ENCODE measurements at regions not wholly inside any gene's neighbourhood (a gene's known extent, or its start where the extent isn't known, plus 50 kb on each side); places are given as distances from the start of the nearest gene placed in this dataset.

DNA sequence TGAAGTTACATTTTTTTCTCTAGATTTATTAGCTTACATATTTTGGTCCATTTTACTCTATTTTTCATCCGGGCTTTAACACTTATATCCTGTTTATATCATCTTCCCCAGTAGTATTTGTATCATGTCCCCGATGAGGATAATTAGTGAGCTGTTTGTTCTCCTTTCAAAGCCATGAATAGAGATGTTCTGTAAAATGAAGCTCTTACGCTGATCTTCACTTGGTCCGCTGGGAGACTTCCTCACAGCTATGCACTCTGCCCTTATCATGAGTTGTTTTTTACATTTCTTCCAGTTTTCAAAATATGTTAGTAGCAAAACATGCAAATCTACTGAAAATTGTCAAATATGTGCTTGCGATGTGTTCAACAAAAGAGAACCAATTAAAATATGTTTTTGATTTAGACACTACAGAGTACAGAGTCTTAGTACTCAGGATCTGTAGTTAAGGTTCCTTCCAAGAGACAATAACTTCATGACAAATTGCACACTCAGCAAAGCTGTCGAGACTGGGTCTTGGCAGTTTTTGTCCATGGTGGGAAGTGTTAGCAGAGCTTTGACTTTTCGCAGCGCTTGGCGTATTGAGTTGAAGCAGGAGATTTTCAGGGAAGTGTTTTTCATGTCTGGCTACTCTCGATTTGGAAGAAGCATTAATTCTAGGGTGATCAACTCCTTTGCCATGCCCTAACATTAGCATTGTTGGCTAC is 292.0 kb upstream of the ADAMTS5 start:
- DNase-seq (ENCODE audit: low spot score): no peak

- DNase-seq (ENCODE audit: low spot score): no peak
Measured at GRCh38 chr21:27257908-27258556, 291.1 kb upstream of the ADAMTS5 start.

DNA sequence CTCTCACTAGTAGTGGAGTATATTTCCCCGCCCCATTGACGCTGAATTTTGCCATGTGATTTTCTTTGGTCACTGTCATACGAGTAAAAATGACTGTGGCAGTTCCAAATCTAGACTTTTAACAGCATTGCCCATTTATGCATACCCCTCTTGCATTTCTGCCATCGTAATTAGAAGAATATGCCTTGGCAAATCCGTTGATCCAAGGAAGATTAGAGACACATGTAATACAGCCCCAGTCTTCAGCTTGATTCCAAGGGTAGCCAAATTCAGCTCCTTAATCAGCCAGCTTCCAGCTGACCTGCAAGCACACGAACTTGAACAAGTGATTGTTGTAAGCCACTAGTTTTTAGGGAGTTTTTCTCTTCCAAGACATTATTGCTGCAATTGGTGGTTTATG is 290.3 kb upstream of the ADAMTS5 start:
- no peak for DNase-seq (ENCODE audit: low spot score)

GRCh38 chr21:27251752-27252151 is 284.9 kb upstream of the ADAMTS5 start:
- no peak for DNase-seq (ENCODE audit: low spot score)

DNA sequence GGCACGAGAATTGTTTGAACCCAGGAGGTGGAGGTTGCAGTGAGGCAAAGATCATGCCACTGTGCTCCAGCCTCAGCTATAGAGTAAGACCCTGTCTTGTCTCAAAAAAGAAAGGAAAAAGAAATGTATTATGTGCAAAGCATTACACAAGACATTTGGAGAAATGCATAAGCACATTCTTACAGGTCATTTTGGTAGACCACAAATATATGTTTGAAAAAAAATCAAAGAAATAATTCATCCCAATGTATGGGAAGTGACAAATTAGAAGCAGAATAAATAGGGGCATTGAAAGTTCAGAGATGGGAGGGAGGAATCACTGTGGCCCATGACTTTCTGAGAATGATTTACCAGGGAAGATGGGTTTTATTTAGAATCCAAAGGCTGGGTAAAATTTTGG is 283.5 kb upstream of the ADAMTS5 start:
- DNase-seq (ENCODE audit: low spot score): no peak

DNA sequence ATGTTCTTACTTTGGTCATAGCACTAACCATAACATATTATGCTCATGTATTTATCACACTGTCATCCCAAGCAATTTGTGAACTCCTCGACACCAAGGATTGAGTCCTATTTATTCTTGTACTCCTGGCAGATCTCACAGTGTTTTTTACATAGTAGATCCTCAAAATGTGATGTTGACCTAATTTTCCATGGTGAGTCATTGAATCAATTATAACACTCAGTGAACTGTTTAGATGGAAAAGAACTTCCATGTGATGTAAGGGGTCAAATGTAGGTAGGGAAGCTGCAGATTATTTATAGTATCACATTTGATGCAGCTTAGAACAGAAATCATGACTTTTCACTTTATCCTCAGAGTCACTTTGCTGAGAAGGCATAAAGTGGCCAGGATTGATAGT is 281.9 kb upstream of the ADAMTS5 start:
- DNase-seq (ENCODE audit: low spot score): no peak

DNA sequence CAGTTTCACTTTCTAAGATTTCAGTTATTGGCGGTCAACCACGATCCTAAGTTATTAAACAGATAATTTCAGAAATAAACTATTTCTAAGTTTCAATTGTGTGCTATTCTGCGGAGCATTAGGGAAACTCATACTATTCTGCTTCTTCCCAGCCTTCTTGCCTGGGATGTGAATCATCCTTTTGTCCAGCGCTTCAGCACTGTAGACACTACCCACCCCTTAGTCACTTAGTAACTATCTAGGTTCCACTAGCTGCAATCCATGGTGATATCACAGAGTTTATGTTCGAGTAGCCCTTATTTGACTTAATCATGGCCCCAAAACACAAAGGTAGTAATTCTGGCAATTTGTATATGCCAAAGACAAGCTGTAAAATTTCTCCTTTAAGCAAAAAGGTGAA is 279.9 kb upstream of the ADAMTS5 start:
- no peak for DNase-seq (ENCODE audit: low spot score)

DNA sequence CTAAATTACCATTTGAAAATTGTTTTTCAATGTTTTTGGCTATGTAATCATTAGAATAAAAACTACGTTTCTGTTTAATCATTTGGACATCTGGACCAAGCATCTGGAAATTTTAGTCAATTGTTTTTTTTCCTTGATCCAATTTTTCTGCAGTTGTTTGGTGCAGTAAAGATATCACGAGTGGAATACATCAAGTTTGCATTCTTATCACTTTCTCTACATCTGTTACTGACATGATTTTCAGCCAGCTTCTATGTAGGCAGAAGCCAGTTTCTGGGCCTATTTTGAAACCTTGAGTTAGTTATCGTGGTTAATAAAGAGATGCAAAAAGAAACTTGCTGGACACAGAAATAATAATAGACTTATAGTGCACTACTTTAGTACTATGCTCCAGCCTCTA is 277.9 kb upstream of the ADAMTS5 start:
- no peak for DNase-seq (ENCODE audit: low spot score)

DNA sequence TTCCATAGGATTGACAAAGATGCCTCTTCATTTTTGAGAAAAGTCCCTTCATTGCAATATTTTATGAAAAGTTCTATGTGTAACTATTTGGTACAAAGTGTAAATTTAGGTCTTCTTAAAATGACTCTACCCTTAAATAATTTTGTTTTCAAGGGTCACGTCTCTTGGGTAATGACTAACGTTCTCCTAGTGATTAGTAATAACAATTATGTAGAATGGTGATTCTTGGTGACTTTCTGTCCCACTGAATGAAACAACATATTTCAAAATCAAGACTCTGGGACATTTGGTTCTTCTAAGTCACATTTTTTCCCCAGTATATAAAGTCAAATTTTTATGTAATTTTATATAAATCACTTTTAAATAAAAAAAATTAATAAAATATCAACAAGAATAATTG is 277.5 kb upstream of the ADAMTS5 start:
- DNase-seq (ENCODE audit: low spot score): no peak

- no peak for DNase-seq (ENCODE audit: low spot score)
Measured at GRCh38 chr21:27240839-27241238, 274.0 kb upstream of the ADAMTS5 start.

DNA sequence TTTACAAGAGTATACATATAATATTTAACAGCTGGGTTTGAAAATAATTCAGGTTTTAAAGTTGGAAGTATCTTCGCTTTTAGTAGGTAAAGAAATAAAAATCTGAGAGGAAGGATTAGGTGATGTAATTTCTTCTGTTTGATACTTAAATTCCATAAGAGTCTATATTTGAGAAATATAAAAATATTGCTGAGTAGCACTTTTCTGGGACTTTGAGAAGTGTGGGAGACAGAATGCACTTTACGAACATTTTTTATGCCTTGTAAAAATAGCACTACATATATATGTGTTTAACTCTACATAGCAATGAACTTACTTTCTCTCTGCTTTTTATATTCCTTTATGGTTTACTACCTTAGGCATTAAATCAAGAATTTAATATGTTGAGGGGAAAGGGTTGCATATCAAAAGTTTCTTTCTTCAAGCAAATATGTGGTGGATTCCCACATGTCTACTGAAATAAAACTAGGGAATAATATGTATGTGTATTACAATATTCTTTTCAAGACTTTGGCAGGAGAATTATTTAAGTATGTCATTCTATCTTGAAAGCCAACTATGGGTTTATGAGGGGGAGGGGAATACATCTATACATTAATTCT is 266.7 kb upstream of the ADAMTS5 start:
- no peak for DNase-seq (ENCODE audit: low spot score)

DNA sequence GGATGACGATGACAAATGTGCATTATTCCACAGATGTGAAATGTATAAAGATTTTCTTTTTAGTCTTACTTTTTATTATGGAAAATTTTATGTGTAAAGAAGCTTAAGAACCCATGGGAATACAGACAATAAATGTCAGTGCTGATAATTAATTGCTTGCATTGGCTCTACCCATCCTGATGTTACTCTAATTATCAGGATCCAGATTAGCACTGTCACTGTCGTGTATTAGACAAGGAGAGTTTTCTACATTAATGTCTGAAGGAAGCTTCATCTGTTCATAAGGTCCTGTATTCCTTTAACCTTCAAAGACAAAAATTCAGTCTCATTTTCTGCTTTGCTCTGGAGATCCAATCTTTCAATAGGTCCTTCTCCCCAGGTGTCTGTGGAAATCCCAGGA is 259.1 kb upstream of the ADAMTS5 start:
- DNase-seq (ENCODE audit: low spot score): no peak

DNA sequence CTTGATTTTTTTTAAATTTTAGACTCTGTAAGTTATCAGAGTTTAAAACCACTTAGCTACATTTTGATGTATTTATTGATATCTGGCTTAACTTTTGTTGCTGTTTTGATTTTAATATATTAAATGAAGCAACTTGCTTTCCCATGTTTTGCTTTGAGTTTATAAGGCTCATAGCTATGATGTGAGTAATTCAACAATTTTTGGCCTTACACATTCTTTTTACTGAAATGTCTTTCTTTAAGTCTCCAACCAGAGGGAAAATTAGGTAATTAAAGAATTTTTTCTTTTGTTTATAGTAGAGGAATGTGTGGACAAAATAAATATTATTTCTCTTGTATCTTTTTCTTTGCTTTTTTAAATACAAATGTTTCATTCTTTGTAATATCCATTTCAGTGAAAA is 258.3 kb upstream of the ADAMTS5 start:
- DNase-seq (ENCODE audit: low spot score): no peak

- DNase-seq (ENCODE audit: low spot score): no peak
Measured at GRCh38 chr21:27224169-27224568, 257.3 kb upstream of the ADAMTS5 start.

DNA sequence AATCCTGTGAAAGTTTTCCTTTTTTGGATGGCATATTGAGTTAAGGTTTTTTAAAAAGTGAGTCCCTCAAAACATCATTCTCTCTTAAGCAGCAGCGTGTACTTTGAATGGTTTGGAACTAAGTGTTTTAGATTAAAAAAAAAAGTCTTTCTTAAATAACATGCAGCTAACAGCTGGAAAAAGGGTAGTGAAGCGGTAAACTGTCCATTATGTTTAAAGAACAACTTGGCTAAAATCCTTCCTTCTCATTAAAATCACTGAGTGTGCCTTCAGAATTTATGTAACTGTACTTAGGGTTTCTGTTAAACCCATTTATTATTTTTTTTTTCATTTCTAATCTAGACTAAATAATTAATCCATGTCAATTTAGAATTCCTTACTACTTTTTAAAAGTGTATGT is 254.2 kb upstream of the ADAMTS5 start:
- no peak for DNase-seq (ENCODE audit: low spot score)

- no peak for DNase-seq (ENCODE audit: low spot score)
Measured at GRCh38 chr21:27220416-27220815, 253.5 kb upstream of the ADAMTS5 start.

GRCh38 chr21:27219068-27219467 is 252.2 kb upstream of the ADAMTS5 start:
- DNase-seq (ENCODE audit: low spot score): no peak

GRCh38 chr21:27213303-27213702 is 246.4 kb upstream of the ADAMTS5 start:
- peak; percentile 42 for DNase-seq (ENCODE audit: low spot score)

- DNase-seq (ENCODE audit: low spot score): no peak
Measured at GRCh38 chr21:27212441-27212840, 245.6 kb upstream of the ADAMTS5 start.

- no peak for DNase-seq (ENCODE audit: low spot score)
Measured at GRCh38 chr21:27209546-27209945, 242.7 kb upstream of the ADAMTS5 start.

- DNase-seq (ENCODE audit: low spot score): no peak
Measured at GRCh38 chr21:27206368-27206982, 239.6 kb upstream of the ADAMTS5 start.

DNA sequence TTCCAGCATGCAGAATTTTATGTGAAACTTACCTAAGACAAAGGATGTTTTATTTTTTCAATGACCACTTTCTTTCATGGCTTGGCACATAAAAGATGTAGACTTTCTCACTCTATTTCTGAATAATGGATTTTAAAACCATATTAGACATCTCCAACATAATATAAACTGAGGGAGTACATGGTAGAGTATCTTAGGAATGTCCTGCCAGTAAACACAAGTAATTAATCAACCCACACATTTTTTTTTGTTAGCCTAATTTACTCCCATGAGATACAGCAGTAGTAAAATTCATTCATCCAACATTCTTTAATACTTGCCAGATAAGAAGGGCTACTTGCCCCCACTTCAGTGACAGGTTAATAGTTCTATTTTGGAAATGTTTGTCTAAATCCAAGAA is 235.4 kb upstream of the ADAMTS5 start:
- DNase-seq (ENCODE audit: low spot score): peak; percentile 6

DNA sequence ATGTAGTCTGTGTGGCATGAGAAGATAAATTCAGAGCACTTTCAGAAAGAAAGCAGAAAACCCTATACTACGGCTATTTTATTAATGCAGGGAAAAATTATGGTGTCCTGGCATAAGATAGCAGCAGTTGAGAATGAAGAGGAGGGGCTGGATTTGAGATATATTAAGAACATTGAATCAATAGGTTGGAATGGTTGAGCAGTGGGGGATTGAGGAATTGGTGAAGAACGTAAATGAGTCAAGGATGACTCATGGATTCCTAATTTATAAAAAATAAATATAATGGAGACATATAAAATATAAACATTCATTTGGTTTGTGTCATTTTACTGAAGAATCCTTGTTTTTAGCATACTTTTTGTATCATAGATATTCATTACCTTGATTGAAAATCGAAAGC is 234.3 kb upstream of the ADAMTS5 start:
- DNase-seq (ENCODE audit: low spot score): no peak

Measured in cerebellar cortex (tissue), 1 donor.